Stromal cell of bone marrow (primary cell): ENCODE measurements at regions not wholly inside any gene's neighbourhood (a gene's known extent, or its start where the extent isn't known, plus 50 kb on each side); places are given as distances from the start of the nearest gene placed in this dataset.

Experiments
- DNase-seq: peaks from one replicate; pipeline ENCODE4 v3.0.0-alpha.2; 2012; ENCODE audit warnings: low read depth

DNA sequence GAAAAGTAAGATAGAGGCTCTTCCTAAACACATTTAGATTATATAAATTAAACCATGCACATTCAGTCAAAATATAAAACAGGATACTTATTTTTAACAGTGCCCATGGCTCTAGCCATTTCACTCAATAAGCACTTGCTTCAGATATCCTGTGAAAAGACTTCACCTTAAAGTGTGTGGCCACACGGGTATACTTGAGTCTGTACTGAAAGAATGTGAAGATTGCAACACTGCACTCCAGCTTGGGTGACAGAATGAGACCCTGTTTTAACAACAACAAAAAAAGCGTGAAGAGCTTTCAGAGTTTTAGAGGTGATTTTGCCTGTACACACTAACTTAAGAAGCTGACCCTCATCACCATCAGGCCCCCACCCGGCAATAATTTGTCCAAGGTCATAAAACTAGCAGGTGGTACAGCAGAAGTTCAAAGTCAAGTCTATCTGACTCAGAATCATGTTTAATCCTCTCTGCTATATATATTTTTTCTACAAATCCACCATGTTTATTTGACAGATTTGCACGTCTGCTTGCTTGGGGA is 203.5 kb upstream of the GUCY1A2 start:
- DNase-seq: no peak

DNA sequence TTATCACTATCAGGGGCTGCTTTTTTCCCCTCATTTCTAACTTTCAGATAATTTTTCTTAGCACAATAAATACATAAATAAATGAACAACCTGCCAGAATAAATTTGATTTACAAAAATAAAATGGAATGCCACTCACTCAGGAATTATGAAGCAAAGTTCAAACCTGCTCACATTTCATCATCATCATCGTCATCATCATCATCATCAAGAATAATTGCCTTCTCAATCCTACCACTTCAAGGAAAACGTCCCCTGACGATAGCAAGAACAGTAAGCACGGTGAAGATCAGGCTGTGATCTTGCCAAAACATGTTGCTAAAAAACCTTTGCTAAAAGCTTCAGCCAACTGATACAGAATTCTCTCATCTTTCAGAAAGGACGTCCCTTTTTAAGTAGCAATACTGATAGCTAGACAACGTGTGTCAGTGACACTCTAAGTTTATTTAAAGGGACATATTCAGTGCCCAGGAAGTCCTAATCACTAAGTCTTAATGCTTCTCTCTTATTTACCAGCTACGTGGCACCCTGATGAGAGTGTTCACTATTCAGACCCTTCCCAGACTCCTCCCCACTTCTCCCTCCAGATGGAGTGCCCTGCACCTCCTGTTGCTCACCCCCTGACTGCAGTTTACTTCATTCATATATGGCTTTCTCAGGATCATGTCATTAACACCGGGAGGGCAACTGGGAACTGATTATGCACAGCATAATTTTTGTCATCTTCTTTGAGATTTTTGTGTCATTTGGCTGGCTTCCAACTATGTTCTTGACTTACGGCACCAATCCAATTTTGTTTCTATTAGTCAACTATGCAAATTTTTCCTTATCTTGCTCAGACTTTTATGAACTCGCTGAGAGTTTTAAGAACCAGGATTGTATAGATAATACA is 200.1 kb upstream of the GUCY1A2 start:
- DNase-seq: no peak

DNA sequence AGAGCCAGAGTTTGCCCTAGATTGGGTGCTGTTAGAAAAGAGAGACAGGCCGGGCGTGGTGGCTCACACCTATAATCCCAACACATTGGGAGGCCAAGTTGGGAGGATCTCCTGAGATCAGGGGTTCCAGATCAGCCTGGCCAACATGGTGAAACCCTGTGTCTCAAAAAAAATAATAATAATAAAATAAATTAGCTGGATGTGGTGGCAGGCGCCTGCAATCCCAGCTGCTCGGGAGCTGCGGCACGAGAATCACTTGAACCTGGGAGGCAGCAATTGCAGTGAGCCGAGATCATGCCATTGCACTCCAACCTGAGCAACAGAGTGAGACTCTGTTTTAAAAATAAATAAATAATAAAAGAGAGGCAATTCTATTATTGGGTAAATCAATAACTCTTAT is 199.2 kb upstream of the GUCY1A2 start:
- no peak for DNase-seq

DNA sequence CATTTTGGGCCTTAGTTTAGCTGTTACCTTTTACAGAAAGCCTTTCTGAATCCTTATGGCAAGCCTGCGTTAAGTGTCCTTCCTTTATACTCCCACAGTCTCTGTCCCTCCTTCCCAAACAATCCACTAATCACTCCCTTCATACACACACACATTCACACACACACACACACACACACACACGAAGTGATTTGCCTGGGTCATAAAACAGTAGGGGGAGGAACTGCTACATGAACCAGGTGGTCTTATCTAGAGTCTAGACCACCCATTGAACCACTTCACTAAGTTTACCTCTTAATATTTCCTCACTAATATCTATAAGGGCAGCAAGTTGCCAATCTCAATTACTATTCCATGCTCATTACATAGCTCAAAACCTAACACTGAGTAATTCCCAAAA is 196.7 kb upstream of the GUCY1A2 start:
- DNase-seq: no peak

DNA sequence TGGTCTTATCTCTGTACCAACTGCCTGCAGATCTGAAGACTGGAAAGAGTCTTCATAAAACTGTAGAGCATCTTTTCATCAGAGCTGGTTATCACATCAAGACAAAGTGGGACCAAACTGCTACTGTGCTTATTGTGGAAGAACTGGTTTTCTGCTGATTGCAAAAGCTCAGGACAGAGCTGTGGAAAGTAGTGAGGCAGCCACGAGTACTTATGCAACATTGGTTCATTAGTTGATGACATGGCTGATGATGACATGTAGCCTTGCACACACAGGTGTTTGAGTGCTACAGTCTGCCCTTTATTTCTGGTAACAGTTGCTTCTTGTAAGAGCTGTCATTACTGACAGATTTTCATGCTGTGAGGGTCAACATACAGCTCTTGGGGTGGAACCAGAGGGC is 185.4 kb upstream of the GUCY1A2 start:
- DNase-seq: no peak

DNA sequence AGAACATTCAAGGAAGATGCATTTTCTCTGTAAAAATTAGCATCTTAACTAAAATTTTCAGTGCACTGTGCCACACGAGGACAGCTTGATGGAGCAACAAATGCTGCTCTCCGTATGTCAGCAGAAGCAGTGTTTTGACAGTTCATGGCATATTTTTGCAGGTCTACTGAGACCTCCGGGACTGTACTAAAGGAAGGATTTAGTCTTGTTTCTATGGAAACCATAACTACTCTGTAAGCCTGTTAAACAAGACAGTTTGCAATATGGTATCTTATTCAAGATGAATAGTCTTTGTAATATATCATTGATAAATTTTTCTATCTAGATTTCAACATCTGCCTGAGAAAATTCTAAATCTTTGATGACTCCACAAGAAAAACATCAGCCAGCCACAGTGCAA is 184.0 kb upstream of the GUCY1A2 start:
- DNase-seq: no peak

DNA sequence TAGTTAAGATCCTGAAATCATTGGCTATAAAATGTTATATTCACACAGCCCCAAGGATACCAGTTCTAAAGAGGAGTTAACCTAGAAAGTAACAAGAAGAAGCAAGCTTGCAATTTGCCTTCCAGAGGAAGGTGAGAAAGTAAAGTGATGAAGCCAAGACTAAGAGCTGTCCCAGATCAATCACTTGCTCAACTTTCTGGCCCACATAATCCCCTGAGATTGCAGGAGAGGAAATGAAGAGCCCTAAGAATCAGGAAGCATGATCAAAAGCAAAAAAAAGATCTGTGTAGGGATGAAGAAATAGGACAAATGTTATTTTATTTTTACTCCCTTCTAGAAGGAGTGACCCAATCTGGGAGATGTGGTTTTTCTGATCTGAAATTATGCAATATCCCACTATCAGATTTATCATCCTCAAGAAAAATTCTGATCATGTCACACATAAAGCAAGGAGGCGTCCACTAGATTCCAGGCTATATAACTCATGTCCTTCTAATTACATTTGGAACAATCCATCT is 180.3 kb upstream of the GUCY1A2 start:
- no peak for DNase-seq

DNA sequence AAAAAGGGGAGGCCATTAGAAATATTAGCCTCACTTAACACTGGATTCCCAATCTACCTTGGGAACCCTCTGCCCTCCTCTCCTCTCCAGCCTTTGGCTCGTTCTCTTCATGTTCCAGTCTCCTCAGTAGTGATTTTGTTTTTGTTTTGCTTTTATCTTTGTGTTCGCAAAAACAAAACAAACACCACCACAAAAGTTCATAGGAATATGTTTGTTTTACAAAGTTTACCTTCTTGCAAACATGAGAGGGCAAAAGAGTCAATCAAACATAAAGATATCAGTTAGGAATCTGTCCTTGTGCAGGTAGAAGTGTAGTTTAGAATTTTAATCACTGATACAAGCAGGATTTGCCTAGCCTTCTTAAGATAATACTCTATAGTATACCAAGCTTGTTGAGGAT is 179.7 kb upstream of the GUCY1A2 start:
- no peak for DNase-seq

DNA sequence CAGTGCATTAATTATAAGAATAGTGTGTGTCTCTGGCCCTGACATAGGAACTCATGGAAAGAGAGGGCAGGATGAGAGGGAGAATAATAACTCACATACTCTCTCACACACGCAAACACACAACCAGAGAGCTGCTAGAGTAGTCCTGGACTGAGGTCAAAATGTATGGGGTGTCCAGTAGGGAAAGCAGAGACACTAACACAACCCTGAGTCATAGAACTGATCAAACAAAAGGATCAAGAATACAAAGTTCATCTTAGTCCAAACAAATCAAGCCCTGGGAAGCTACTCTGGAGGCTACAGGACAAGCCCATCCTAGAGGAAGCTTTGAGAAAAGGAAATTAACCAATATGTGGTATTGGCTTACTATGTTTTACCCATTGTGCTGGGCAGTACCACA is 178.5 kb upstream of the GUCY1A2 start:
- no peak for DNase-seq

DNA sequence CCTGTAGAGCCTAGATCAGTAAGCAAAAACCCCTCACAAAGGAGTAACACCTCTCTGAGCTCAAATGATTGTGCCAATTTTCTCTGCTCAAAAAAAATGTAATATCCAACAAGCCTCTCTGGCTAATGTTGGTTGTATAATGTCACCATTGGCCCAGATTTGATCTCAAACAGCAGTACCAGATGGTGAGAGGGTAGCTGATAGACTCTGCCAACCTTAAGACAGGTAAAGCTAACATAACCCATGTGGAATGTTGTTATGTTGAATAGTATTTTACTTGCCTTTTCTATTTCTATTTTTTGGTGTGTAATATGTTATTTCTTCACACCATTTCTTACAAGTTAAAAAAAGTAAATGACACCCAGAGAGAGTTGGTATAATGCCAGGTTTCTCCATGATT is 166.7 kb upstream of the GUCY1A2 start:
- no peak for DNase-seq

DNA sequence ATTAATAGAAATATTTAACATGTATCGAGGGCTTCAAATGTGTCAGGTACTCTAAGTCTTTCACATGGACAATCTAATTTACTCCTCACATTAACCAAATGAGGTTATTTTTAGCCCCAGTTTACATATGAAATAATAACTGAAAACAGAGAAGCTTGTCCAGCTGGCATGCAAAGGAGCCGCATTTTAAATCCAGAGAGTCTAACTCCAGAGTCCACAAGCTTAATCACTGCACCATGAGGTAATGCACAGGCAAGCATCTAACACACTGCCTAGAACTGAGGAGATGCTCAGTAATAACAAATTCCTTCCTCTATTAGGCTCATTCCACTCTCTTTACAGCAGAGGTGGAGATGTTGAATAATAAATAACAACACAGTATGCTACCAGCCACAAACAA is 165.7 kb upstream of the GUCY1A2 start:
- DNase-seq: no peak

DNA sequence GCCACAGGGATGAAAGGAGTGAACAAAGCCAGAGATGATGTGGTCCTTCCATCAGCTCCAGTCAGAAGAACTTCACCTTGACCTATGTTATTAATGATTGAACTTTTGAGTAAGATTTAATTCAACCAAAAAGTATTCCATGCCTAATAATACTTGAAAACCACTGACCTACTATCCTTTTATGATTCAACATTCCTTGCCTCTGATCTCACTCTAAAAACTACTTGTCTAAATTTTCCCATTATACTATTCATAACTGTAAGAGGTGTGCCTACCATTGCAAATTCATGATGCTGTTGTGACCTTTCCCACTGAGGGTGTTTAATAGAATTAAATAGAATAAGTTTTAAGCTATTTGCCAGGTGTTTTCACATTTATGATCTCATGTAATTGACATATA is 164.7 kb upstream of the GUCY1A2 start:
- no peak for DNase-seq

DNA sequence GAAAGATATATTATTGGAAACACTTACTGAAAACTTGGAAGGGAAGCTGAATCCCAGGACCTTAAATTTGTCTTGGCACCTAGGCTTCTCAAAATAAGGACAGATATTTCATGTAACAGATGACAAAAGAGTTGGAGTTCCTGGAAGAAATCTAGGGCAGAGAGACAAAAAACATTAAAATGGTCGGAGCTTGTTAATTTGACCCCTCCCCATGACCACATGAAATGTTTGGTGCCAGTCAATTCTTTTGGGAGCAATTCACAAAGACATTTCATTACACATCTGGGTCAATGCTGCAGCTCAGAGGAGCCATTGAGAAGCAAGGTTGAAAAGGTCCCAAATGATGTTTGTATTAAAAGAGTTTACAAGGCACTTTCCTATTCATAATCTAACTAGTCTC is 162.0 kb upstream of the GUCY1A2 start:
- DNase-seq: no peak

DNA sequence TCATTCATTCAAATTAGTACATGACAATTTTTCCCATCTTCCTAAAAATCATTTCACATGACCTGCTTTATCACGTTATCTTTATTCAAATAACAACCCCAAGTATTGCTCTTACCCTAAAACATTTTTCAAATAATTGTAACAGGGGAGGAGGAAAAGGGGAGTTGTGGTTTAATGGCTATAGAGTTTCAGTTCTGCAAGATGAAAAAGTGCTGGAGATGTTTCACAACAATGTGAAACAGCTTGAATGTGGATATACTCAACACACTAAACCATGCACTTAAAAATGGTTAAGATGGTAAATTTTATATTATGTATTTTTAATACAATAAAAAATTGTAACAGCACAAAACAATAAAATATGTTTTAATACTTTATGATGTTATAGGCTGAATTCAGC is 161.6 kb upstream of the GUCY1A2 start:
- DNase-seq: no peak

DNA sequence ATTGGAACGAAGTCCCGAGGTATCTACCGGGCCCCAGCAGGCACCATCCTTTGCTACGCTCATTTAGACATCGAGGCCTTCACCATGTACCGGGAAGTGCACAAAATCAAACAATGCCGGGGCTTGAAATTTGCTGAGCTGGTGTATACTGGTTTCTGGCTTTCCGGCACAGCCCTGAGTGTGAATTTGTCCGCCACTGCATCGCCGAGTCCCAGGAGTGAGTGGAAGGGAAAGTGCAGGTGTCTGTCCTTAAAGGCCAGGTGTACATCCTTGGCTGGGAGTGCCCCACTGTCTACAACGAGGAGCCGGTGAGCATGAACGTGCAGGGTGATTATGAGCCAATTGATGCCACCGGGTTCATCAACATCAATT is 158.8 kb upstream of the GUCY1A2 start:
- no peak for DNase-seq

DNA sequence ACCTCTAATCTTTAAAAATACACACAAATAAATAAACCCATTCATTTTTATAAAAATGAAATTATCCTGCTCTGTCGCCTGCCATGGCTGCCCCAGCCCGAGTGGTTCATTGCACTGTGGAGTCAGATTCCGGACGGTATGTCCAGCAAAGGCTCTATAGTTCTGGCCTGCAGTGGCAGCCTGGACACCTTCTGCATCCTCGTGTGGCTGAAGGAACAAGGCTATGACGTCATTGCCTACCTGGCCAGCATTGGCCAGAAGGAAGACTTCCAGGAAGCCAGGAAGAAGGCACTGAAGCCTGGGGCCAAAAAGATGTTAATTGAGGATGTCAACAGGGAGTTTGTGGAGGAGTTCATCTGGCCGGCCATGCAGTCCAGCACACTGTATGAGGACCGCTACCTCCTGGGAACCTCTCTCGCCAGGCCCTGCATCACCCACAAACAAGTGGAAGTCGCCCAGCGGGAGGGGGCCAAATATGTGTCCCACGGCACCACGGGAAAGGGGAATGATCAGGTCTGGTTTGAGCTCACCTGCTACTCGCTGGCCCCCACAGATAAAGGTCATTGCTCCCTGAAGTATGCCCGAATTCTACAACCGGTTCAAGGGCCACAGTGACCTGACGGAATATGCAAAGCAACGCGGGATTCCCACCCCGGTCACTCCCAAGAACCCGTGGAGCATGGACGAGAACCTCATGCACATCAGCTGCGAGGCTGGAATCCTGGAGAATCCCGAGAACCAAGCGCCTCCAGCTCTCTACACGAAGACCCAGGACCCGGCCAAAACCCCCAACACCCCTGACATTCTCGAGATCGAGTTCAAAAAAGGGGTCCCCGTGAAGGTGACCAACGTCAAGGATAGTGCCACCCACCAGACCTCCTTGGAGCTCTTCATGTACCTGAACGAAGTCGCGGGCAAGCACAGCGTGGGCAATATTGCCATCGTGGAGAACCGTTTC is 158.2 kb upstream of the GUCY1A2 start:
- no peak for DNase-seq

DNA sequence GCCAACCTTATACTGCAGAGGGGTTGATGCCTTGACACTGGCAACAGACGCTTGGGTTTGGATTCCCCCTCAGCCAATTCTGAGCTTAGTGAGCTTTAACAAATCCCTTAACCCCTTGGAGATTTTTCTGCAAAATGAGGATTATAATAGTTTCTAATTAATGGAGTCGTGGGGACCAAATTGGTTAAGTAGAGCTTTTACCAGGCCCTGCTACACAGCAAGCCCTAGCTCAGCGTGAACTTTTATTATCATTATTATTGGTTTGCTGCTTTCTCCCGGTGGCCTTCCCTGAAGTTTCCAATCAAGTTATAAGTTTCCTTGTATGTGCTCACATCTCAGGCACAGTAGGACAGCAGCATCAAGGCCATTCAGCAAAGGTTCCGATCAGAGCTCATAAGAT is 156.6 kb upstream of the GUCY1A2 start:
- DNase-seq: no peak

DNA sequence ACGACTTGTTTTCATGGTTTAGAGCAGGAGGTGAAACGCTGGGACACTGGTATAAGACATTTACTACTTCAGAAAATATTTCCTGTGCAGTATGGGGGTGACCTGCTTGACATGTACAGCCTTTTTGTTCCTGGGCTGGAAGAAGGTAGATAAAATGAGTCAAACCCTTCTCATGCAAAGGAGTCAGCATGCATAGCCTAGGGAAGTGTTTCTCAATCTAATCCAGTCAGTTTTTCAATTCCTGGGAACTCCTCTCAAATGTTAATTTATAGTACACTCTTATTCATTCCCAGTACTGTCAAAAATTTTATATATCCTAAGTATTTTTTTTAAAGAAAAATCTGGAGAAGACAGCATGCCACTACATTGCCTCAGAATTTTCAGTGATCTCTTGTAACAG is 154.7 kb upstream of the GUCY1A2 start:
- no peak for DNase-seq

DNA sequence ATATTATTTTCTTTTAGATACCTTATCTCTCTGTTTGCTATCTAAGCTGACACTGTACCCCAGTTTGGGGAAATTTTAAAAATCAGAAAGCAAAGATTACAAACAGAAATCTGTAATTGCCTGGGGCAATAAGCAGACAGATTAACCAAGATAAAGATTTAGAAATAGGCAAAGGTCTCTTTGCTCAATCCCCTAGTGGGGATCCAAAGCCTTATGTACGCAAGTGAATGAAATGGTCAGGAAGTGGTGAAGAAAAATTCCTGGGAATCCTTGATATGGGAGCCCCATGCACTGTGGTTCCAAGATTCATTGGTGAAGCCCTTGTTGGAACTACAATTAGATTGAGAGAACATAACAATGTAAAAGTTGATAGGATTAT is 139.5 kb upstream of the GUCY1A2 start:
- DNase-seq: no peak

DNA sequence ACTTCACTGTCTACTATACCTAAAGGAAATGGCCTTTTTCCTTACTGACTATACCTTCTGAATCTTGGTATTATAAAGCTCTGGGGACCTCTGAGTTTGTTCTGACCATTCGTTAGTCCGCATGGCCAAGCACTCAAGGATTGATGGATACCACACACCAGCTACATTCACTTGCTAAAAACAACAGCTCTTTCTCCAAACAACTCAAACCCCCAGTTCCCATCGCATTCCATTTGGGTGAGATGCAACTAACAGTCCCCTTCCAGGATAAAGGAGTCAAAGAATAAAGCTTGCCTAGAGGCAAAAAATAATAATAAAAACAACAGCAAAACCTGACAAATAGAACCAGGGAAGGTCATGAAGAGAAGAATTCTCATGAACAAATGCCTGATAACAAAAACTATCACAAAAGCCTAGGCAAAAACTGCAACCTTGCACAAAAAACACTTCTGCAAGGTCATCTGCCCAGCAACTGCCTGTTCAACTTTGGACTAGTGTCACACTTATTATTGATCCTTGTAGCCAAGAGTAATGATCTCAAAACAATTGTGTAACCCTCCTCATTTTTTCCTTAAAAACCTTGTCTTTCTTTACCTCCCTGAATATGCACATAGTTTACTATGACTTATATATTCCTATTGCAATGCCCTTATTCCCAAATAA is 139.0 kb upstream of the GUCY1A2 start:
- no peak for DNase-seq

DNA sequence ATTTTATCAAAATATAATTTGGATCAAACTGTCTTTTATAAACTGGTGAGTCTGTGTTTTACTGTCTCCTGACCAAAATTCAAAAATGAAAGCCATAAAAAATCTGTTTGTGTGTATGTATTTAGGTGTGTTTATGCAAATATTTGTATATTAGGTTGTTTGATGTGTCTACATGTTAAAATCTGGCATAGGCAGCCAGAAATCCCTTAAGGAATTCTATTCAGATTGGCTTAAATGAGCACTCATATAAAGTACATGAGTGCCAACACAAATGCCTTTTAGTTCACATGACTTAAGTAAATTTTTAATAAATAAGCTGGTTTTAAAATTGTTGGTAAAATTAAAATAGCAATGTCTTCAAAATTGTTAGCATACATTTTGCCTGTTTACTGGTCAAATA is 133.3 kb upstream of the GUCY1A2 start:
- DNase-seq: no peak

DNA sequence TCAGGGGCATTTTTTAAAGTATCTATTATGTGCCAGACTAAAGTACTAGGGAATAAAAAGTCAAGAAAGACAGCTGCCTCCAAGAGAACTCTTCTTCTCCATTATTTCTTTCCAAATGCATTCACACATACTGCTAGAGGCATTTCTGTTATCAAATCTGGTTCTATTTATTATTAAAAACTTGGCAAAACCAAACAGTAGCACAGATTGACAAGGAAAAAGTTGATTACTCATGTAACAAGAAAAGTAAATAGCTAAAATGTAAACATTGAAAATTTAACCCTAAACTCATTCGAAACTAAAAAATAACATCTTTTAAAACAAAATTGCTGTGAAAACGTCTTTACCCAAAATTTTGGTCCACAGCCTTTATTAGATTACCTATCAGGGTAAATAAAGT is 132.9 kb upstream of the GUCY1A2 start:
- DNase-seq: no peak
